ENCODE measurements at regions not wholly inside any gene's neighbourhood (a gene's known extent, or its start where the extent isn't known, plus 50 kb on each side); places are given as distances from the start of the nearest gene placed in this dataset.

DNA sequence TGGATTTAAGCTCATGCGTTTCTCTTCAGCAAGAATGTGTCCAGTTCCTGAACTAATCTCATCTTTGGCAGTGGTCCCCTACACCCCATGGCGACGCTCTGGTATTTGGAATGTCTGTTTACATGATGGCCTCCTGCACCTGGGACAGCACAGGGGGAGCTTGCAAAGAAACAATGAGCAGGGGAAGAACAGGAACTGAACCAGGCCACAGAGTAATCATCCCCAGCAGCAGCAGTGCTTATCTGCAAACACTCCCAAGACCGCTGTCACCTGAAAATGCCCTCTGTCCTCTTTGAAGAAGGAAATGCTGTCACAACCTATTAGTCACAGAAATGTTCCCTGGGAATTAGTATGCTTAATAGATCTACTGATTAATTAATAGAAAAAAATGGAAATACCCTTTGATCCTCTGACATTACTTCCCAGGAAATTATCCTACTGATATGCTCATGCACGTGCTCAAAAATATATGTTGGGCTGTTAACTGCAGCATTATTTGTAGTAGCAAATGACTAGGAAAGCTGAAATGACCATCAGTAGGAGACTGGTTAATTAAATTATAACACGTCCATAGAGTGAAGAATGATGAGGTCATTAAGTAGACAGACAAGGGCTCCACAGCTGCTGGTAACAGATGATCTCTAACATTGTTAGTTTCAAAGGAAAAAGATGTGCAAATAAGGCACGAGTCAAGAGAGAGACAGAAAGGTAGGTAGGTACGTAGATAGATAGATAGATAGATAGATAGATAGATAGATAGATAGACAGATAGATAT is 279.3 kb upstream of the FLRT2 start:
- no peak for DNase-seq (ENCODE audit: low spot score)

DNA sequence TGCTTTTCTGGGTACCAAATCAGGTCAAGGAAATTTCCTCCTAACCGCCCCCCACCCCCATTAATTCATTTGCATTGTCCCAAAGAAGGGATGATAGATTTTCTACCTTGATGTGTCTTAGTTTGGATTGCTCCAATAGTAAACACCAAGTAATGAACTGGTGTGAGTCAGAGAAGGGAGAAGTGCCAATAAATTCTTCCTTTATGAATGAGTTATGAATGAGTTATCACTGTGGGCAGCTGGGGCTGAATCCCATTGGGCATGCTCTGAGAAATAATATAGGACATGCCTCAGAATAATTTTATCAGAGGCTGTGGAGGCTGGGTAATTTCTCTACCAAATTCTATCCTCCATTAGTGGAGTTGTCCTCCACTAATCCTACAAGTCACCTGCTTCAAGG is 277.9 kb upstream of the FLRT2 start:
- no peak for DNase-seq (ENCODE audit: low spot score)

DNA sequence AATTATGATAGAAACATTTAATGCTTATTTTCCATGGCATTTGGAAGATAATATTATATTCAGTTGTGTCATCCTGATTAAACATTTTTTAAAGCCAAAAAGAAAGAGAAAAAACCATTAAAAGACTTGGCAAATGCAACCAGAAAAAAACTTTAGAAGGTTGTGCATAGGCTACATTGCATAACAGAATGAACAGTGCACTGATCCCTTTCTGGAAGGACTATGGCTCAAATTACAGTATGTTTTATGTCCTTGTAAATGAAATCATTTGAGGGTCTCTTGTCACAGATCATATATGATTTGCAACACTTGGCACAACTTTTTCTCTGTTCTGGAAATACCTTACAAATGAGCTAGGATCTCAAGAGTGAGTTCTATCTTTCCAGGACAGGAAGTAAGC is 275.2 kb upstream of the FLRT2 start:
- no peak for DNase-seq (ENCODE audit: low spot score)

DNA sequence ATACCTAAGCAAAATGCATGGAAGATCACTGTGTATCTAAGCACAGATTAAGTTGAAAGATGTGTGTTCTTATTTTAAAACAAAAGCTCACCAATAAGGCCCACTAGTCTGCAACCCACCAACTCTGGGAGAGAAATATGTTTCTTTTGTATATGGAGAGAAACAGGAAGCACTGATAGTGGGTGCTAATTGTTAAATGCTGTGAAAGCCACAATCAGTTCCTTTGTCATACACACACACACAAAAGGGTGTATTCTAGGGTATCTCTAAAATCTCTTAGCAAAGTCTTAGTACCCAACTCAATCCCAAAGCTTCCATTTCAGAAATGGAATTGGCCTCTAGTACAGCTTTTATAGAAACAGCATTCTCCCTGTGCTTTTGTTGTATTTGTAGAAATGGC is 272.7 kb upstream of the FLRT2 start:
- DNase-seq (ENCODE audit: low spot score), result no peak

DNA sequence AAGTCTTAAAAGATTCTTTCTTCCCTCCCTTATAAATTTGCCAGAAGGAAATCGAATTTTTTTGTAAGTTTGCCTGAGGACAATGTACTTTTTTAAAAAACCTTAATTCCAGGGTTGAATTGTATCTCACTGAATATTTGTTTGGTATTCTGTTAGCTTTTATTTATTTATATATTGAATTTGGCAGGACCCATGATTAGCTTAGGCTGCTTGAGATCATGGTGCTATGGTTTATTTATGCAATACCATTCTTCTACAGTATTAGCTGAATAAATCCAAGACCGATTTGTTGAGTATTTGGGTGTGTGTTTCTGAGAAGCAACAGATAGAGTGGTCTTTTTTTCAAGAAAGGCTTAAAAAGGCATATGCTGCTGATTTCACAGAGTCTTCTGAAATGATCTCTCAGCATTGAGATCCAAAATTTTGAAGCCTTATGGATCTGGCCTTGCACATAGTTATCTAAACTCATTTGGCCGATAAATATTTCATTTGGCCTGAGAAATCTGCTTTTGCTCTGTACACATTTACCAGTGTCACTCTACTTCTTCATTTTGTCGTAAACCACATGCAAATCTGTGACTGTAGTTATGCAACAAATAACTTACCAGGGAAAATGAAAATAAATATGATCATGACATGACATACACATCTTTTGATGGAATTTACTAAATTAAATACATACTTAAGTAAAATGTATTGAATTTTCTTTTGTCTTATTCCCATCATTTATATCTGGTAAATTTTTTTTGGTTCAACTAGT is 265.8 kb upstream of the FLRT2 start:
- DNase-seq (ENCODE audit: low spot score), result no peak

DNA sequence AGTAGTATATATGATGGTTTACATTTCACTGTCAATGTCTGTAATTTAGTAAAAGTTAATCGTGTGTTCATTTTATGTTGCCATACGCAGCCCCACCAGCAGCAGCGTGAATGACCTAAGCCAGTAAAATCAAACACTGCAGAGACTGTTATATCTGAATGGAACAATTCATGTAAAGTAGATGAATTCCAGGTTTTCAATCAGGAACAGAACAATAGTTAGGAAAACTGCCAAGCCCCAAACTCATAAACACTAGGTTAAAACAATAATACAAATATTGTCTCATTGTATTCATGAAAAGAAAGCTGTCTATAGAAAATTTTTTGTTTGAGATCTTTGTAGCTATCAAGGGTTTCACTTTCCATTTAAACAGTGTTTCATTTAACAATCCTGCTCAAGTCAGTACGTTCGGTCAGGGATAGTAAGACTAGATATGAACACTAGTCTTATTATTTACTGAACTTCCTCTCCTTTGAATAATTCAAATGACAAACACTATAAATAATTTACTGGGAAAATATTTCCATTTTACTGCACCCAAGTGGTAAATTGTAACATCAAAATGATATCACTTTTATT is 256.8 kb upstream of the FLRT2 start:
- DNase-seq (ENCODE audit: low spot score), result no peak

DNA sequence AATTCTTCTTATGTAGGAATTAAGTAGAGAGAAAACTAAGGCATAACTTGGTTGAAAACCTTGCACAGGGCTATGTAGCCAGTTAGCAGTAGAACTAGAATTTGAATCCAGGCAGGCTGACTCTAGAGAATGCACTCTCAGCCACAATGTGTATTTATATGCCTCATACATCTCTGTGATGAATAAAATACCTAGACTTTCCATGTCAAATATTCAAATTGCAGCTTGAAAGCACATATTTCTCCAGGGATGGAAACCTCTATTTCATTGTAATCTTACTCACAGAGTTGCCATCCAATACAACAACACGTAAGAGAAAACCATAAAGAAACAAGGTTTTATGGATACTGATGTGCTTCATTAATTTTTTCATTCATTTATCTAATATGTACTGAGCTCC is 256.0 kb upstream of the FLRT2 start:
- no peak for DNase-seq (ENCODE audit: low spot score)

DNA sequence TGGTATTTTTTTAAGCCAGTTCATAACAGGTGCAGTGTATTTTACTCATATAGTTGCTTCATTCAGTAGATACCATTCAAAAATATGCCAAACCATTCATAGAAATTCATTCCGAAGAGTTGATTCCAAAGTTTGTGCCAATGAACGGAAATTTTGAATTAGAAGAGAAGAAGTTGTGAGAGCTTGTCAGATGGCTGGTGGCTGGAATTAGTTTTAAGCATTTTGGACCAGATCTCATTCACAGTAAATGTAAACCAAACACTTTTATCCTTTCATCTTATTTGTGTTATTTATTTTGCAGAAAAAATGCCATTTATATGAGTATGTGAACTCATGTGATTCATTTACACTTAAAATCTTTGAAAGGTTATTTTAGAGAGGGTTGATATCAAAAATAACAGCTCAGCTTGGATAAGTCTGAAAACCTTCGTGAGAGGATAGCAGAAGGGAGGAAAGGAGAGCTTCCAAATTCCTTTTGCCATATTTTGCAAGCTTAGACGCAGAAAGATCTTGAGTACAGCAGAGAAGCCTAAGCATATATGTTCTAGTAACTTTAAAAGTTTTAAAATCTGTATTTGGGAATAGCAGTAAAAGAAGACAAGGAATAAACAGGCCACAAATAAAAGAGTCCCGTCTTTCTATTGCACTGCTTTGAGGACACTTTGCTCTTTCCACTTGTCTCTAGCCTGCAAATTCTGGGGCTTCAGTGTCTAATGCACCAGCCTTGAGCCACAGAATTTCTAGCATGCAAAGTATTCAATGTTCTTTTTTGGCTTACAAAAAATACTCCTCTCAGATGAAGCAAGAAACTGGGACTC is 253.6 kb upstream of the FLRT2 start:
- DNase-seq (ENCODE audit: low spot score), result no peak

DNA sequence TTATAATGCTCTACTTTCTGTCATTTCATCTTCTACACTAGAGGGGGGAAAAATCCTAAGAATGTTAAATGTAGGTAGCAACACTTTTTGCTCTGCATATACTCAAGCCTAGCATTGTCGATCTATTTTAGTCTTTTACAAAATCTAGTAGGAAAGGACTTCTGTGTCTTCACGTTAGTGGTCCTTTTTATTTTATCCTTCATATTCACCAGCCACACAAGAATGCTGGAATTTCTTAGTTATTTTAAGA is 253.0 kb upstream of the FLRT2 start:
- no peak for DNase-seq (ENCODE audit: low spot score)

DNA sequence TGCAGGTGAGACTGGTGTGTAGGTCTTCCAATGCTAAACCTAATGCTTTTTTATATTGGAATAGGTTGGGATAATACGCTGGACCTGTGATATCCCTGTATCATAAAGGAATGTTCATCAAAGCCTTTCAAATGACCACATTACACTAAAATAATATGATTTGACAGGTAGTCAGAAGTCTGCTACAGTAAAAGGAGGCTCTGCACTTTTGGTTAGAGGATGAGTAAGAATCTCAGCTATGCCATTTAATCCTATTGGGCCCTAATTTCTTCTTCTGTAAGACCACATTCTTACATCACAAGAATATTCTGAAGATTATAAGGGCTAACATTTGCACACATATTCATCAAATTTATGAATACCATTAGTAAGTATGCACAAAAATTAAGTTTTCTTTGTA is 250.5 kb upstream of the FLRT2 start:
- no peak for DNase-seq (ENCODE audit: low spot score)

DNA sequence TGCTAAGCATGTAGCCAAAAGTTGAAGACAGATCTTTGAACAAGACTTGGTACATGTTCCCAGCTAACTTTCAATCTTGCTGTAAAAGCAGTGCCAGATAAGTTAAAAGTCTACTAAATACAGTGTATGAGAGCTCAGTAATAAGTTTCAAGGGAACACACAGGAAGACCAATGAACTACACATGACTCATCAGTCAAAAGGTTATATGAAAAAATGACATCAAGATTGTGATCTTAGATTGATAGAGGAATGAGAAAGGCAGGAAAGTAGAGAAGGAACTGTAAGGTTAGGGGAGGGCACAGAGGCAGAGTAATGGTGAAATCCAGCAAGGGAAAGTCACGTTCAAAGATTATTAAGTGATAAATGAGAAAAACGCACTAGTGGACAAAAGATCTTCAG is 249.9 kb upstream of the FLRT2 start:
- DNase-seq (ENCODE audit: low spot score), result no peak

DNA sequence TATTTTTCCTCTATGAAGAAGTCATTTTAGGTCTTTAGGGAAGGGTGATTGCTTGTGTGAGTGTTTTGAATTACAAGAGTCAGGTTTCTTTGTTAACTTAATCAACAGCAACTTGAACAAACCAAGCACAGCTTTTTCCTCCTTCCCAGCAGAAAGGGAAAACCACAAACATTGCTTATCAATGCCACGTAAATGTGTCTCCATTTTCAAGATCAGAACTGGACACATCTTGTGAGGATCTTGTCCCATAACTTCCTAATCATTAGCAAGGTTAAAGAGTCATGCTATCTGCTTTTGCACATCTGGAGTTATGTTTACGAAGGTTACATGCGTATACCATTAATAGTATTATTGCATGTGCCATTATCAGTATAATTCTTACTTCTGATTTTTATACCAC is 248.0 kb upstream of the FLRT2 start:
- no peak for DNase-seq (ENCODE audit: low spot score)

DNA sequence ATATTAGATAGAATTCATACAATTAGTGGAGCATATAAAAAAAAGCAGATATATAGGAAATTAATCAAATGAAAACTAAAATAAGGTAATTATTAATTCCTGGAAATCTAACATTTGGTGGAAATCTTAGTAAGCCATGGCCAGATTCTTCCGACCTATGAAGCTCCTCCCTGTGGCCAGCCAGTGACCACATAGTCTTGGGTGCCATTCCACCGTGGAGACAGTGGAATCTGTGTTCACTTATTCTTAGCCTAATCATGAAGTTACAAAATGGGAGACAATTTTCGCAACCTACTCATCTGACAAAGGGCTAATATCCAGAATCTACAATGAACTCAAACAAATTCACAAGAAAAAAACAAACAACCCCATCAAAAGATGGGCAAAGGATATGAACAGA is 241.9 kb upstream of the FLRT2 start:
- no peak for DNase-seq (ENCODE audit: low spot score)

DNA sequence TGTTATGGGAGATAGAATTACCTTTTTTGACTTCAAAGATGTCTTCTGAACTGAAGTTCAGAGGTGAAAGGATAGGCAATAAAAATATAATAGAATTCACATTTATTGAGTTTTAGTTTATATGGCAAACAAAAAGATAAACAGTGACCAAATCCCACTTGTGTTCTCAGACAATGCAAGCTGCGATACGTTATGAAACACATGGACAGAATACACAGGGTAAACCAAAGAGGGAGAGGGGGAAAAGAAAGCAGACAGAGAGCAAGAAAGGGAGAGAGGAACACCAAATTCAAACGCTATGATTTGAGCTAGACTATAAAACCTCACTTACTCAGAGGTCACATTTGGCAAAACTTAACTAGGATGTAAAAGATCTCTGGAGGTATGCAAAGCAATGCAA is 238.2 kb upstream of the FLRT2 start:
- DNase-seq (ENCODE audit: low spot score), result no peak

DNA sequence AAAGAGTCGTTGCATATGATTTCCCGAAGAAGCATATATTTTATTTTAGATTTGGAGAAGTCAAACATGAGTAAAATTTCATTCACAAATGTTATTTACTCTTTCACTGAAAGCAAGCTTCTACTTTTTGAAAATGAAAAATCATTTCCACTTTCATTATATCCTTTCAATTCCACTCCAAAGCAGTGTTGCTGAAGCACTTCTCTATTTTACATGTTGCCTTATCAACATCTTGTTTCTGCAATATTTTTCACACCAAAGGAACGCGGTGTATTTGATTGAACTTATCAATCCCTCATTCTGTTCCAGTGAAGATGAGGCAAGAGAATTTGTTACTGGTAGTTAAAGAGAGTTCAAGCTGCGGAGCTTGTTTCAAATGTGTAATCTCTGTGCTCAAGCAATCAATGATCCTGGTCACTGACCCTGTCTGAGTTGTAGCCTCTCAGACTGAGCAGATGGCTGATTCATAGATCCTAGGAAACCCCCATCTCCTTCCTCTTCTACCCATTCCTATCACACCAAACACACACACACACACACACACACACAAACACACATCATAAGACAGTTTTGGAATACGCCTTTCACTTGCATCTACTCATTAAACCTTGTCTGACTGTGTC is 236.2 kb upstream of the FLRT2 start:
- DNase-seq (ENCODE audit: low spot score), result no peak

DNA sequence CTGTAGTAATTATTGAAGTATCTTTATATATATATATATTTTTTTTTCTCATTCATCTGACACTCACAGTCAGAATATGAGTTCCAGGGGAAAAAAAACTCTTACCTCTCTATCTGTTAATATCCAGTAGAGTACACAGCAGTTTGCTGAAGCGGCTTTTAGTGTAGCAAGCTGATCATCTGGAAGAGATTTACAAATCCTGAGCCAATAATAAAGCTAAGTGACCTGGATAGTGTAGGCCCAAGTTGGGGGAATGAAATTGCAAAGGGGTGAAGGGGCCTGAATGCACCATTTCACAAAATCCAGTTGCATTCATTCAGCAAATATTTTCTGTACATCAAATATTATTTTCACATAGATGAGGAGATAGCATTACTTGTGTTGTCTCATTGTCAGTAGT is 234.6 kb upstream of the FLRT2 start:
- no peak for DNase-seq (ENCODE audit: low spot score)

DNA sequence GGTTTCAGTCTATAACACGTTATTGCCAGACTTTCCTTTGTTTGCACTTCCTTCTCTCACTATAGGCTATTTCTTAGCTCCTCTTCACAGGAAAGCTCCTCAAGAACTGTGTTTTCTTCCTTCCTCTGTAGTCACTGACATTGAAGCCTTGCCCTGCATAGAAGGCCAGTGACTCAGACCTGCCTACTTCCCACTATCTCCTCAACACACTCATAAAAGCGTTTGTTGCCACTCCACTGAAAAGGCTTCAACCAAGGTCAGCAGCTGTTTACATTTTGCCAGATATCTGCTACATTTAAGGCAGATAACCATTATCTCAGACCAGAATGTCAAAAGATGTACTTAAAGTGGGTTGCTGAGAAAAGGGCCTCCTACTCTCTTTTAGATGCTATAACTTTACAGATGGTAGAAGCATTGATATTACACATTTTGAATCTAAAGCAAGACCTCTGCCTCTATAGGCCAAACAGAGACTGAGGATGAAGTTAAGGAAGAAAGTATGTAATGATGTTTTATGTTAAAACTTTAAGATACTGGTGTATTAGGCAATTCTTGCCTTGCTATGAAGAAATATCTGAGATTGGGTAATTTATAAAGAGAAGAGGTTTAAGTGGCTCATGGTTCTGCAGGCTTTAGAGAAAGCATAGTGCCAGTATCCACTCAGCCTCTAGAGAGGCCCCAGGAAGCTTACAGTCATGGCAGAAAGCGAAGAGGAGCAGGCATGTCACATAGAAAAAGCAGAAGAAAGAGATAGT is 233.3 kb upstream of the FLRT2 start:
- no peak for DNase-seq (ENCODE audit: low spot score)

DNA sequence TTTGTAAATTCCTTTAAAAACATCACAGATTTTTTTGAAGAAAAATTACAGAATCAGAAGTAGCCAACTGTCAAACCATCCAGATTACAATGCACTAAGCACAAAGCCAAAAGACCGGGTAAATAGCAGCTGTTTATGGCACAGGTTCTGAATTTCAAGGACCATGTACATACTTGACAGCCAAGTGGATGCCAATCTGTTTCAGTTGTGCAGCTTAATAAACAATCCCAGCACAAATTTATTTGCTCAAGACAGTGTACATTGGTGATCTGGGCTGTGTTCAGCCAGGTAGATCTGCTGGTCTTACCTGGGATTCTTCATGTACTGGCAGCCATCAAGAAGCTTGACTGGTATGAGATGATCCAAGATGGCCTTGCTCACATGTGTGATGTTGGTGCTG is 229.8 kb upstream of the FLRT2 start:
- no peak for DNase-seq (ENCODE audit: low spot score)

DNA sequence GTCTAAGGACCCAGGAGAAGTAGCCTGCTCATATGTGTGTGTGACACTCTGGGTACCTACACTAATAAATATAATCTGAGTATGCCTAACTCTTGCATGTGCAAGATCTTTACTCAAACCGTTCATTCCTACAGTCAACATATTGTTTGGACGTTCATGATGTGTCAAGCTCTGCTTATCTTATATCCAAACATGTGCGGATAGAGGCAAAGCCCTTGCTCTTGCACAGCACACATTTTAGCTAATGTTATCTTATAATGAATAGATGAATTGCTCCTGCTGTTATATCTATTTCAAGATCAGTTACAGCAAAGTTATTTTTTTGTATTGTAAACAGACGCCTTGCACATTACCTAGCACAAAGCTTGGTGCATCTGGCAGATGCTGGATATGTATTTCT is 228.4 kb upstream of the FLRT2 start:
- DNase-seq (ENCODE audit: low spot score), result no peak

DNA sequence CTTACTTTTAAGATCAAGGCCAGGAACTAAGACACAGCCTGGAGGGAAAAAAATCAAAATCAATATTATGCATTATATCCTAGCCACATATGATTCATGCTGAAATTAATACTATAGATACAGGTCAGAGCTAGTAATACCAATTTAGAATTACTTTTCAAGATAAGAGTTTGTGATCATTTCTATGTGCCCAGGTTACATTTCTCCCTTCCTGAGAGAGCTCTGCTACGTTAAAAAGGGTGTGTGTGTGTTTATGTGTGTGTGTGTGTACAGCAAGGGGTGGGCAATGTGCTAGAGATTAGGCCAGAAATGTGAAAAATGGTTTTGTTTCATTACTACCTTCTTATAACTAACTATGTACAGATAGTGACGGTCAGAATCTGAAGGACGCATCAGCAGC is 223.9 kb upstream of the FLRT2 start:
- DNase-seq (ENCODE audit: low spot score), result no peak

DNA sequence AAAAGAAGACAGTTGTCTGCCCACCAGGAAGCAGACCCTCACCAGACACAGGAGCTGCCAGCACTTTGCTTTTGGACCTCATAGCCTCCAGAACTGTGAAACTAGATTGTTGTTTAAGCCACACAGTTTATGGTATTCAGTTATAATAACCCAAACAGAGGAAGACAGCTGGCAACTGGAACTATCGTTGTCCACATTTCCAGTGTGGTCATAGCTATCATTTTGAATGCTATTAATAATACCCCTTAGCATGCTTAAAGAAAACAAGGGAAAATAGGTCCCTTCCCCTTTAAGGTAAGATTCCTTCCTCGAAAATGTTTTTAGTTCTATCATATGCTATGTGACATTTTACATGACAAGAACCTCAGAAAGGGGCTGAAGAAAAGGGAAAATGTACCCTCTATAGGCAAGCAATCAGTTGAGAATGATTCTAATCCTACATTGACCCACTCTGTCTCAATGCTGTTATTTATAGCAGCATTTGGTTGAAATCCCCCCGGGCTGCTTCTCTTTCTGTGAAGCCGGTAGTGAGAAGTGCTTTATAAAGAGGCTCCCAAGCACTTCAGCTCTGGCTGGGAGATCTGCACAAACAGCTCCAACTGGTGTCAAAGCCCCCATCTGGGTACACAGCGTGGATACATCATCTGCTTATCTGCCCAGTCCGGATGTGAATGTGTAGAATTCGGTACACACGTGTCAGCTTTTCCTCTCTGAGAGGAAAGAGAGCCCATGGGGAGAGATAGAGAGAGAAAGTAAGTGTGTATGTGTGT is 221.2 kb upstream of the FLRT2 start:
- no peak for DNase-seq (ENCODE audit: low spot score)

Measured in H4 (cell line).